Natural killer cell (primary cell): ENCODE measurements at regions not wholly inside any gene's neighbourhood (a gene's known extent, or its start where the extent isn't known, plus 50 kb on each side); places are given as distances from the start of the nearest gene placed in this dataset.

Source experiments
- ATAC-seq, 3 donors: fragments of 150-1000 bp in 2 of 3; fragments of 200-7000 bp in 1 of 3; cut with Tn5 transposase; 1 replicate in 1 of 3; 2 replicates in 2 of 3; pipeline ENCODE4 v1.10.0; 2021; ENCODE audit warnings: mild to moderate bottlenecking in 2 of 3, moderate library complexity in 2 of 3
- DNase-seq, 2 donors: peaks; one replicate each; pipeline versions ENCODE4 v3.0.0 to v3.0.0-alpha.2; 2013 to 2021; ENCODE audit warnings: mixed read lengths in 1 of 2
- H3K27ac ChIP-seq: one replicate; pipeline ENCODE4 v1.5.1; 2013; ENCODE audit warnings: mild to moderate bottlenecking, low read length
- H3K27me3 ChIP-seq: one replicate; pipeline ENCODE4 v1.6.1; 2013; ENCODE audit warnings: low read length; ENCODE audit not compliant: control insufficient read depth, insufficient read depth
- H3K36me3 ChIP-seq: one replicate; pipeline ENCODE4 v1.6.1; 2013; ENCODE audit warnings: low read length; ENCODE audit not compliant: control insufficient read depth, insufficient read depth
- H3K4me1 ChIP-seq: one replicate; pipeline ENCODE4 v1.6.1; 2013; ENCODE audit warnings: low read length; ENCODE audit not compliant: control insufficient read depth, insufficient read depth
- H3K4me3 ChIP-seq: one replicate; pipeline ENCODE4 v1.5.1; 2013; ENCODE audit warnings: low read length
- H3K9me3 ChIP-seq: one replicate; pipeline ENCODE4 v1.6.1; 2013; ENCODE audit warnings: low read length; ENCODE audit not compliant: control insufficient read depth, insufficient read depth
- H3K27ac Mint-ChIP-seq, 2 donors: one replicate each; pipeline ENCODE4 v1.8.0; 2022; ENCODE audit warnings: mild to moderate bottlenecking in 2 of 2, mixed read lengths in 2 of 2, moderate library complexity in 1 of 2
- H3K27me3 Mint-ChIP-seq, 2 donors: one replicate each; pipeline ENCODE4 v1.8.0; 2022; ENCODE audit warnings: low read depth in 2 of 2, mixed read lengths in 2 of 2
- H3K36me3 Mint-ChIP-seq: one replicate; pipeline ENCODE4 v1.8.0; 2022; ENCODE audit warnings: mixed read lengths
- H3K4me1 Mint-ChIP-seq, 2 donors: one replicate each; pipeline ENCODE4 v1.8.0; 2022; ENCODE audit warnings: mixed read lengths in 2 of 2
- H3K4me3 Mint-ChIP-seq: one replicate; pipeline ENCODE4 v1.8.0; 2022; ENCODE audit warnings: mild to moderate bottlenecking, moderate library complexity, mixed read lengths
- H3K9me3 Mint-ChIP-seq, 2 donors: one replicate each; pipeline ENCODE4 v1.8.0; 2022; ENCODE audit warnings: mixed read lengths in 2 of 2
- WGBS: methylation state at CpG from one replicate; pipeline ENCODE4 v1.1.7; 2013; ENCODE audit warnings: missing lambda C conversion rate; ENCODE audit not compliant: insufficient coverage; 5-methylcytosine and 5-hydroxymethylcytosine counted together
- intact Hi-C: fragments of 100-400 bp; cut with micrococcal nuclease; formaldehyde crosslinking; loops from one replicate; pipeline ENCODE4 v1.14.2; 2022
- TF ChIP-seq, protein P1 (sequence below): fragments of 200-600 bp; IDR thresholded peaks from one replicate; pipeline ENCODE4 v1.8.0; 2022; ENCODE audit warnings: antibody characterized with exemption

DNA sequence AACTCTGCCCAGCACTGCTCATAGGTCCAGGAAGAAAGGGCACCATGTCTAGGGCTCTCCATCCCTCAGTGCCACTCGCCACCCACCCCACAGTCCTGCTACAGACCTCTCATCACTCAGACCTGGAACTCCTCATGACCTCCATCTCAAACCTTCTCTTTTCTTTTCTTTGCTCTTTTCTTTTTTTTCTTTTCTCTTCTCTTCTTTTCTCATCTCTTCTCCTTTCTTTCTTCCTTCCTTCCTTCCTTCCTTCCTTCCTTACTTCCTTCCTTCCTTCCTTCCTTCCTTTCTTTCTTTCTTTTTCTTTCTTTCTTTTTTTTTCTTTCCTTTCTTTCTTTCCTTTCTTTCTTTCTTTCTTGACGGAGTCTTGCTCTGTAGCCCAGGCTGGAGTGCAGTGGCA, 122.2 kb downstream of the KLF6 start:
- WGBS = 91% methylated on average over 2 of the region's 2 CpGs
- peaks cover 18% of the 10 kb centered on the region for H3K4me1 ChIP-seq
- no peaks in the 10 kb centered on the region for H3K9me3 ChIP-seq
- Mint-ChIP-seq H3K9me3 (no peaks in the 10 kb centered on the region), H3K36me3 (no peaks in the 10 kb centered on the region), H3K27ac (no peak overlapping the region), H3K4me3 (no peak overlapping the region), H3K4me1 (peaks cover 8% of the 10 kb centered on the region in 2 donors), H3K27me3 (peaks cover 3 to 7% of the 10 kb centered on the region in 2 donors)
- ATAC-seq = no peak
- TF ChIP-seq, protein P1, sequence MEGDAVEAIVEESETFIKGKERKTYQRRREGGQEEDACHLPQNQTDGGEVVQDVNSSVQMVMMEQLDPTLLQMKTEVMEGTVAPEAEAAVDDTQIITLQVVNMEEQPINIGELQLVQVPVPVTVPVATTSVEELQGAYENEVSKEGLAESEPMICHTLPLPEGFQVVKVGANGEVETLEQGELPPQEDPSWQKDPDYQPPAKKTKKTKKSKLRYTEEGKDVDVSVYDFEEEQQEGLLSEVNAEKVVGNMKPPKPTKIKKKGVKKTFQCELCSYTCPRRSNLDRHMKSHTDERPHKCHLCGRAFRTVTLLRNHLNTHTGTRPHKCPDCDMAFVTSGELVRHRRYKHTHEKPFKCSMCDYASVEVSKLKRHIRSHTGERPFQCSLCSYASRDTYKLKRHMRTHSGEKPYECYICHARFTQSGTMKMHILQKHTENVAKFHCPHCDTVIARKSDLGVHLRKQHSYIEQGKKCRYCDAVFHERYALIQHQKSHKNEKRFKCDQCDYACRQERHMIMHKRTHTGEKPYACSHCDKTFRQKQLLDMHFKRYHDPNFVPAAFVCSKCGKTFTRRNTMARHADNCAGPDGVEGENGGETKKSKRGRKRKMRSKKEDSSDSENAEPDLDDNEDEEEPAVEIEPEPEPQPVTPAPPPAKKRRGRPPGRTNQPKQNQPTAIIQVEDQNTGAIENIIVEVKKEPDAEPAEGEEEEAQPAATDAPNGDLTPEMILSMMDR = no peak
- intact Hi-C loops = no loop called here
- DNase-seq = no peak
- no peaks in the 10 kb centered on the region for H3K27me3 ChIP-seq
- H3K4me3 ChIP-seq = no peak overlapping the region
- H3K36me3 ChIP-seq = no peaks in the 10 kb centered on the region
- no peak overlapping the region for H3K27ac ChIP-seq

DNA sequence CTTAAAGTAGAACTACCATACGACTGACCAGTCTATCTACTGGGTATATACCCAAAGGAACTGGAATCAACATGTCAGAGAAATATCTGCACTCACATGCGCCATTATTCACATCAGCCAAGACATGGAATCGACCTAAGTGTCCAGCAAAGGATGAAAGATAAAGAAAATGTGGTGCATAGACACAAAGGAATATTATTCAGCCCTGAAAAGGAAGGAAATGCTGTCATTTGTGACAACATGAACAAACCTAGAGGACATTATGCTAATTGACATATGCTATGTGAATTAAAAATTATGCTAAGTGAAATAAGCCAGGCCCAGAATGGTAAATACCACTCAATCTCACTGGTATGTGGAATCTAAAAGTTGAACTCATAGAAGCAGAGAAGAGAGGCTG, 123.7 kb downstream of the KLF6 start:
- Histone ChIP-seq H3K36me3 (no peaks in the 10 kb centered on the region), H3K27me3 (no peaks in the 10 kb centered on the region), H3K4me1 (peaks cover 3% of the 10 kb centered on the region), H3K27ac (no peak overlapping the region), H3K4me3 (no peak overlapping the region), H3K9me3 (no peaks in the 10 kb centered on the region)
- WGBS = 93% methylated on average over 3 of the region's 3 CpGs
- DNase-seq = no peak
- no peaks in the 10 kb centered on the region for H3K9me3 Mint-ChIP-seq
- no peaks in the 10 kb centered on the region for H3K4me1 Mint-ChIP-seq
- H3K36me3 Mint-ChIP-seq = no peaks in the 10 kb centered on the region
- H3K27me3 Mint-ChIP-seq = peaks cover 0 to 10% of the 10 kb centered on the region in 2 donors
- H3K4me3 Mint-ChIP-seq = no peak overlapping the region
- TF ChIP-seq, protein P1 = no peak
- intact Hi-C loops = no loop called here
- ATAC-seq = no peak
- H3K27ac Mint-ChIP-seq = no peak overlapping the region

DNA sequence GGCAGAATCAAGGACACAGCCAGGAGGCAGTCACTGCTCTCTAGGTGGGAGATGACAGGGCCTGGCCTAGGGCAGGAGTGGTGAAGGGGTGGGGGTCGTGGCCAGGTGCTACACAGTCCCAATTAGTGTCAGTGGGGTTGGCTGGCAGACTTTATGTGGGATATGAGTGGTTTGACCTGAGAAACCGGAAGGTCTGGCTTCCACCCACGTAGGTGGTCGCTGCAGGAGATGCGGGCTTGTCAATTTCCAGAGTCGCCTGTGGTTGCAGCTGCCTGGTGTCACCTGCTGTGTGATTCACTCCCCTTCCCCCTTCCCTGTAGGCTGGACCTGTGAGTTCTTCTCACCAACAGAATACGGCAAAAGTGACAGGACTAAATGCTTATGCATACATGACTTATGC, 124.3 kb downstream of the KLF6 start:
- 92% methylated on average over 6 of the region's 7 CpGs for WGBS
- no peaks in the 10 kb centered on the region for H3K9me3 Mint-ChIP-seq
- Histone ChIP-seq H3K9me3 (no peaks in the 10 kb centered on the region), H3K36me3 (no peaks in the 10 kb centered on the region), H3K4me1 (peaks cover under 1% of the 10 kb centered on the region), H3K27me3 (no peaks in the 10 kb centered on the region), H3K4me3 (no peak overlapping the region), H3K27ac (no peak overlapping the region)
- TF ChIP-seq, protein P1 = no peak
- H3K27me3 Mint-ChIP-seq = peaks cover 5 to 15% of the 10 kb centered on the region in 2 donors
- intact Hi-C loops = no loop called here
- no peak overlapping the region for H3K4me3 Mint-ChIP-seq
- DNase-seq (no peak), ATAC-seq (no peak)
- no peak overlapping the region for H3K27ac Mint-ChIP-seq
- peaks cover 0 to 3% of the 10 kb centered on the region in 2 donors for H3K4me1 Mint-ChIP-seq
- no peaks in the 10 kb centered on the region for H3K36me3 Mint-ChIP-seq

DNA sequence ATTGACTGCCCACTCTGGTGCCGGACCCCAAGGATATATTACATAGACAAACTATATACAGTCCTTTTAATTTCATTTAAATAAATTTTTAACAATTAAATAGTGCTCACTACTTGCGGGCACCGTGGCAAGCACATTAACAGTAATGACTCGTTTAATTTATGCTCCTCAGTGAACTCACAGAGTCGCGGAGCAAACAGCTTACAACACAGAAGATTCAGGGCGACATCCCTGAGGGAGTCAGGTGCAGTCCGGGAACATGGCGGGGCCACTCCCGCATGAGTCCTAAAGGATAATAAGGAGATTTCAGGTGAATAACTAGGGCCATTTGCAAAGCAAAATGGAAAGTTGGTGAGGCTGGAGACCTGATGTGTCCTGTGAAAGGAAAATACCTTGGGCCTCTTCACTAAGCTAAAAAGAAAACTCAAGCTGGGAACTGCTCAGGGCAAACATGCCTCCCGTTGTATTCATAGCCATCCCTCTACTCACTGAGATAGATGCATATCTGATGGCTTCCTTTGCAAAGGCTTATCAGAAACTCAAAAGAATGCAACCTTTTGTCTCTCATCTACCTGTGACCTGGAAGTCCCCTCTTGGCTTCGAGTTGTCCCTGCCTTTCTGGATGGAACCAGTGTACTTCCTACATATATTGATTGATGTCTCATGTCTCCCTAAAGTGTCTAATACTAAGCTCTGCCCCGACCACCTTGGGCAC, 125.6 kb downstream of the KLF6 start:
- Mint-ChIP-seq H3K4me1 (peaks cover 0 to 11% of the 10 kb centered on the region in 2 donors), H3K36me3 (no peaks in the 10 kb centered on the region), H3K27ac (no peak overlapping the region), H3K4me3 (no peak overlapping the region), H3K9me3 (no peaks in the 10 kb centered on the region), H3K27me3 (peaks cover 17 to 28% of the 10 kb centered on the region in 2 donors)
- peaks cover 7% of the 10 kb centered on the region for H3K4me1 ChIP-seq
- TF ChIP-seq, protein P1 = no peak
- H3K4me3 ChIP-seq = no peak overlapping the region
- DNase-seq = no peak
- 95% methylated on average over 13 of the region's 13 CpGs for WGBS
- intact Hi-C loops = no loop called here
- no peak overlapping the region for H3K27ac ChIP-seq
- ATAC-seq = no peak
- no peaks in the 10 kb centered on the region for H3K9me3 ChIP-seq
- no peaks in the 10 kb centered on the region for H3K36me3 ChIP-seq
- H3K27me3 ChIP-seq = no peaks in the 10 kb centered on the region
